Ascending aorta (tissue), 2 donors: ENCODE measurements at regions not wholly inside any gene's neighbourhood (a gene's known extent, or its start where the extent isn't known, plus 50 kb on each side); places are given as distances from the start of the nearest gene placed in this dataset.

ENCODE experiments used
- DNase-seq, 2 donors: peaks; one replicate each; pipeline ENCODE4 v3.0.0-alpha.2; 2019; ENCODE audit warnings: low spot score in 2 of 2
- H3K27ac ChIP-seq, 2 donors: fragments of 200-600 bp; sonication (generic); one replicate each; pipeline ENCODE4 v1.5.1; 2016 to 2017; ENCODE audit warnings: mild to moderate bottlenecking in 1 of 2
- H3K27me3 ChIP-seq: fragments of 200-600 bp; sonication (generic); one replicate; pipeline ENCODE4 v1.5.1; 2017
- H3K36me3 ChIP-seq, 2 donors: fragments of 200-600 bp; sonication (generic); one replicate each; pipeline ENCODE4 v1.5.1; 2016
- H3K4me1 ChIP-seq, 2 donors: fragments of 200-600 bp; sonication (generic); one replicate each; pipeline ENCODE4 v1.5.1; 2016 to 2017; ENCODE audit warnings: mild to moderate bottlenecking in 1 of 2
- H3K4me3 ChIP-seq, 2 donors: fragments of 200-600 bp; sonication (generic); one replicate each; pipeline ENCODE4 v1.5.1; 2016 to 2017; ENCODE audit warnings: mild to moderate bottlenecking in 1 of 2
- H3K9me3 ChIP-seq, 2 donors: fragments of 200-600 bp; sonication (generic); one replicate each; pipeline ENCODE4 v1.5.1; 2016
- CTCF ChIP-seq, 3 experiments: fragments of 200-600 bp in 2 of 3; fragments of 450-650 bp in 1 of 3; sonication (generic) in 2 of 3; IDR thresholded peaks; one replicate each; pipeline ENCODE4 v1.5.1; 2016 to 2019; ENCODE audit warnings: antibody characterized with exemption in 3 of 3, mild to moderate bottlenecking in 1 of 3, moderate library complexity in 1 of 3
- intact Hi-C: fragments of 100-400 bp; cut with DNase I; formaldehyde crosslinking; loops from one replicate; pipeline ENCODE4 v1.15.1; 2023

GRCh38 chr4:129167640-129168260 is 71.8 kb downstream of the C4orf33 start:
- no peak for TF ChIP-seq CTCF (IDR thresholded peaks at IDR 0.05)
- Histone ChIP-seq H3K36me3 (no peaks in the 10 kb centered on the region), H3K27ac (no peak overlapping the region), H3K4me1 (no peaks in the 10 kb centered on the region), H3K27me3 (no peaks in the 10 kb centered on the region), H3K9me3 (no peaks in the 10 kb centered on the region), H3K4me3 (no peak overlapping the region)
- intact Hi-C loops, result no loop called here
- DNase-seq, result no peak

- intact Hi-C loops, result no loop called here
- Histone ChIP-seq H3K27ac (no peak overlapping the region), H3K4me3 (no peak overlapping the region), H3K9me3 (no peaks in the 10 kb centered on the region), H3K27me3 (no peaks in the 10 kb centered on the region), H3K4me1 (no peaks in the 10 kb centered on the region), H3K36me3 (no peaks in the 10 kb centered on the region)
- DNase-seq, result no peak
- no peak for TF ChIP-seq CTCF (IDR thresholded peaks at IDR 0.05)
Measured at GRCh38 chr4:129172181-129172580, 76.2 kb downstream of the C4orf33 start.

GRCh38 chr4:129176864-129177263 is 80.9 kb downstream of the C4orf33 start:
- DNase-seq, result no peak
- Histone ChIP-seq H3K4me3 (no peak overlapping the region), H3K36me3 (no peaks in the 10 kb centered on the region), H3K27ac (no peak overlapping the region), H3K27me3 (no peaks in the 10 kb centered on the region), H3K9me3 (no peaks in the 10 kb centered on the region), H3K4me1 (no peaks in the 10 kb centered on the region)
- no peak for TF ChIP-seq CTCF (IDR thresholded peaks at IDR 0.05)
- intact Hi-C loops, result no loop called here

GRCh38 chr4:129179276-129179675 is 83.3 kb downstream of the C4orf33 start:
- Histone ChIP-seq H3K4me3 (no peak overlapping the region), H3K4me1 (no peaks in the 10 kb centered on the region), H3K9me3 (peaks cover 0 to 3% of the 10 kb centered on the region in 2 donors), H3K36me3 (no peaks in the 10 kb centered on the region), H3K27ac (no peak overlapping the region), H3K27me3 (no peaks in the 10 kb centered on the region)
- DNase-seq, result no peak
- intact Hi-C loops, result no loop called here
- no peak for TF ChIP-seq CTCF (IDR thresholded peaks at IDR 0.05)

GRCh38 chr4:129189630-129190029 is 93.7 kb downstream of the C4orf33 start:
- no peaks in the 10 kb centered on the region for H3K4me1 ChIP-seq
- H3K27me3 ChIP-seq, result no peaks in the 10 kb centered on the region
- H3K27ac ChIP-seq, result no peak overlapping the region
- no peak for DNase-seq
- H3K4me3 ChIP-seq, result no peak overlapping the region
- H3K9me3 ChIP-seq, result peaks cover 0 to 5% of the 10 kb centered on the region in 2 donors
- no peaks in the 10 kb centered on the region for H3K36me3 ChIP-seq
- intact Hi-C loops, result no loop called here
- TF ChIP-seq CTCF (IDR thresholded peaks at IDR 0.05), result no peak
